ENCODE measurements at regions not wholly inside any gene's neighbourhood (a gene's known extent, or its start where the extent isn't known, plus 50 kb on each side); places are given as distances from the start of the nearest gene placed in this dataset.
"Not testable (repeated sequence)": the region's sequence is repeated elsewhere in the genome, so short reads cannot be mapped to it uniquely, and the experiment has no call there.

- no peak for DNase-seq
These were observed 200.6 kb upstream of the CCL2 start for GRCh38 chr17:34054495-34054894.

- no peak for DNase-seq
These were observed 199.5 kb upstream of the CCL2 start for GRCh38 chr17:34055606-34056005.

GRCh38 chr17:34059423-34060220, 195.5 kb upstream of the CCL2 start:
- DNase-seq, result no peak

GRCh38 chr17:34066528-34066927, 188.6 kb upstream of the CCL2 start:
- no peak for DNase-seq

GRCh38 chr17:34067011-34067410, 188.1 kb upstream of the CCL2 start:
- DNase-seq, result no peak

GRCh38 chr17:34068571-34068970, 186.5 kb upstream of the CCL2 start:
- DNase-seq, result no peak

- DNase-seq, result no peak
These were observed 184.4 kb upstream of the CCL2 start for GRCh38 chr17:34070712-34071111.

- DNase-seq, result no peak
These were observed 183.1 kb upstream of the CCL2 start for GRCh38 chr17:34071886-34072420.

- no peak for DNase-seq
These were observed 180.0 kb upstream of the CCL2 start for GRCh38 chr17:34075076-34075475.

- DNase-seq, result no peak
These were observed 178.1 kb upstream of the CCL2 start for GRCh38 chr17:34076743-34077631.

GRCh38 chr17:34081269-34081668, 173.8 kb upstream of the CCL2 start:
- DNase-seq, result no peak

- no peak for DNase-seq
These were observed 172.7 kb upstream of the CCL2 start for GRCh38 chr17:34082404-34082803.

- DNase-seq, result not testable (repeated sequence)
These were observed 166.0 kb upstream of the CCL2 start for GRCh38 chr17:34089042-34089441.

GRCh38 chr17:34090593-34090992, 164.5 kb upstream of the CCL2 start:
- DNase-seq, result no peak

- DNase-seq, result no peak
These were observed 163.1 kb upstream of the CCL2 start for GRCh38 chr17:34091975-34092374.

- no peak for DNase-seq
These were observed 160.0 kb upstream of the CCL2 start for GRCh38 chr17:34095106-34095505.

GRCh38 chr17:34098699-34099098, 156.4 kb upstream of the CCL2 start:
- DNase-seq, result no peak

GRCh38 chr17:34099859-34100515, 155.1 kb upstream of the CCL2 start:
- DNase-seq, result no peak

- DNase-seq, result no peak
These were observed 148.1 kb upstream of the CCL2 start for GRCh38 chr17:34107019-34107418.

- no peak for DNase-seq
These were observed 144.8 kb upstream of the CCL2 start for GRCh38 chr17:34110315-34110714.

- no peak for DNase-seq
These were observed 142.0 kb upstream of the CCL2 start for GRCh38 chr17:34113089-34113488.

GRCh38 chr17:34114174-34114573, 140.9 kb upstream of the CCL2 start:
- no peak for DNase-seq

GRCh38 chr17:34116306-34116705, 138.8 kb upstream of the CCL2 start:
- no peak for DNase-seq
